AG08395 (cell line): ENCODE measurements at regions not wholly inside any gene's neighbourhood (a gene's known extent, or its start where the extent isn't known, plus 50 kb on each side); places are given as distances from the start of the nearest gene placed in this dataset.

Experiments used
- DNase-seq: peaks from one replicate; pipeline ENCODE4 v3.0.0; 2012; ENCODE audit warnings: mixed read lengths, low spot score

- no peak for DNase-seq
Observed at GRCh38 chr2:120917886-120918285, 182.2 kb downstream of the GLI2 start.

DNA sequence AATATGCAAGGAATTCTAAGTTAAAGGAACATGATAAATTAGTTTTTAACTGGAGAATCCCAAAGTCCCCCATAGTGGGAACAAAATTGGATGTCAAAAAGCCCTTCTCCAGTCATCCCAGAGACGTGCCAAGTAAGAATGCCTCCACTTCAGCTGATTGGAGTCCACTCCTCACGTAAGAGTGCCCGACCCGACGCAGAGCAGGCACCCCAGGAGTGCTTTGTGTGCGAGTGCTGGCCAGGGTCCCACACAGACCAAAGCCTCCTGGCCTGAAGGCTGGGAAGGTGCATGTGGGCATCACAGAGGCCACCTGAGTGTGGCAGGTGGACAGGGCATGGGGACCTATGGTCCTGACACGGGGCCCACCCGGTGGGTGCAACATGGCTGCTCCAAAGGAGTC is 183.5 kb downstream of the GLI2 start:
- DNase-seq, result no peak

GRCh38 chr2:120919771-120920453 is 184.2 kb downstream of the GLI2 start:
- peak; percentile 89 for DNase-seq

GRCh38 chr2:120920454-120921148 is 184.9 kb downstream of the GLI2 start:
- peak; percentile 17 for DNase-seq

GRCh38 chr2:120921457-120921856 is 185.8 kb downstream of the GLI2 start:
- no peak for DNase-seq

- no peak for DNase-seq
Observed at GRCh38 chr2:120922571-120923332, 187.1 kb downstream of the GLI2 start.

DNA sequence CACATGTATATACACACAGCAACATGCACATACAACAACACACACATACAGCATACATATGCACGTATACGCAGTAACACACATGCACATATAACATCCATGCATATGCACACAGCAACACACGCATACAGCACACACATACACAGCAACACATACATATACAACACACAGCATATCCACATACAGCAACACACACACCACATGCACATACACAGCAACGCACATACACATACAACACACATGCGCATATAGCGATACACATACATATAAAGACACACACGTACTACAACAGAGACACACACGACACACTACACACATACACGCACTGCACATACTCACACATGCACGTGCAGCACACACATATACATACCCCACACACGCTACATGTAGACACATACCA is 187.8 kb downstream of the GLI2 start:
- DNase-seq, result no peak

GRCh38 chr2:120924924-120925323 is 189.3 kb downstream of the GLI2 start:
- DNase-seq, result no peak

DNA sequence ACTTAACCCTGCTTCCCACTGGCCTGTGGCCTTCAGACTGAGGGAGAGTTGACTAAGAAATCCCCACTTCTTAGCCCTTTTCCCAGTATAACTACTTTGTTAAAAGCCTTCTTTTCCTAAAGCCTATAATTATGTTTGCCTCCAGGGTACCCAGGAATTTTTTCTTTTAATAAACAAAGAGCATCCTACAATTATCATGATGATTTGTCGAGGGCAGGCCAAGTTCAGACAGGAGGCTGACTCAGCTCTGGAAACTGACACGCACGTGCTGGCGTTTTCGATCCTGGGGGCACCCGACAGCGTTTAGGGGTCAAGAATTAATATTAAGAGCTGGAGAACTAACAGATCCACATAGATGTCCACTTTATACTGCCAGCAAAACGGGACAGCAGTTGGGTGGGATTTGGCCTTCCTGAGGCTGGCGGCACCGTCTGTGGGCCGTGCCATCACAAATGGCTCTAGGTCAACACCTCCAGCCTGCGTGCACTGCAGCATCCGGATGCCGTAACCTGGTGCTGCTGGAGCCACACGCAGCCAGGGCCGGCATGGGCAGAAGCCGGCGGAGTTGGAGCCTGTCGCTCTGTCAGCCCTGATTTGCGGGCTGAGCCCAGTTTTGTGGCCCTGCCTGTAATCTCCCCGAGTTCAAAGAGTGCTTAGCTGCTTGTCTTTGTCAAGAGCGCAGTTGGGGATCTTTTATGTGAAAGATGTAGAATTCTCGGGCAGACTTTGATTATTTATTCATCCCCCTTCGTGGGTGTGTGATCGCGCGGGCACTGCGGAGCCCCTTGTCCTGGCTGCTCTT is 191.0 kb downstream of the GLI2 start:
- no peak for DNase-seq

GRCh38 chr2:120927265-120927628 is 191.6 kb downstream of the GLI2 start:
- DNase-seq, result no peak

- DNase-seq, result peak; percentile 21
Observed at GRCh38 chr2:120929829-120930228, 194.2 kb downstream of the GLI2 start.

GRCh38 chr2:120930236-120930635 is 194.6 kb downstream of the GLI2 start:
- DNase-seq, result no peak

- DNase-seq, result no peak
Observed at GRCh38 chr2:120930864-120931263, 195.2 kb downstream of the GLI2 start.

DNA sequence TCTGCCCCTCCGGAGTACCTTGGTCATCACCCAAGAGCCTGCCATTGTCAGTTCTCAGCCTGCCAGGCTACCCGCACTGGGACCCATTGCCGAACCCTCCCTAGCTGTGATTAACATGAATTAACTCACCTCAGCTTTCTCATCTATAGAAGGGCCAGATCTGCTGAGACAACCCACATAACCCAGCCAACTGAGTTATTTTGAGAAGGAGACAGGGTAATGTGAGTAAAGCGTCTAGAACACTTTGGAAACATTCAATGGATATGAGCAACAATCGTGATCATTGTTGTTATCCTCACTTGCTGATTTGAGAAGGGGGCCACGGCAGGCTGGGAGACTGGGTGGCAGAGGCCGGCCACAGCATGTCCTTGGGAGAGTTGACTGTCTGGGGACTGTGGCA is 196.8 kb downstream of the GLI2 start:
- no peak for DNase-seq

DNA sequence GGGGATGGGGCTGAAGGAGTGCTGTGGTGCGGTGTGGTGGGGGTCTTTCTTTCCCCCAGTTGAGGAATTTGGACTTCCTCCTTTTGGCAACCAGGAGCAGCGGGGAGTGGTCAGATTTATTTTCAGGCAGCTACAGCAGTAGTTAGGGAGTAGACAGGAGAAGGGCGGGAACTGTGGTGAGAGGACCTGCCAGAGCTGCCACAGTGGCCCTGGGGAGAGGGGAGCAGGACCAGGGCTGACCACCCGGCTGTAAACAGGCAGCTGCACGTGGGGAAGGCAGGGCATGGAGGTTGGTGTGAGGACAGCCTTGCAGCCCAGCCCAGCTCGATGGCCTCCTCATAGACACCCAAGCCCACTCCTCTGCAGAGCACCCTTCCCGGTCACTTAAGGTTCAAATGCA is 197.2 kb downstream of the GLI2 start:
- DNase-seq, result no peak

DNA sequence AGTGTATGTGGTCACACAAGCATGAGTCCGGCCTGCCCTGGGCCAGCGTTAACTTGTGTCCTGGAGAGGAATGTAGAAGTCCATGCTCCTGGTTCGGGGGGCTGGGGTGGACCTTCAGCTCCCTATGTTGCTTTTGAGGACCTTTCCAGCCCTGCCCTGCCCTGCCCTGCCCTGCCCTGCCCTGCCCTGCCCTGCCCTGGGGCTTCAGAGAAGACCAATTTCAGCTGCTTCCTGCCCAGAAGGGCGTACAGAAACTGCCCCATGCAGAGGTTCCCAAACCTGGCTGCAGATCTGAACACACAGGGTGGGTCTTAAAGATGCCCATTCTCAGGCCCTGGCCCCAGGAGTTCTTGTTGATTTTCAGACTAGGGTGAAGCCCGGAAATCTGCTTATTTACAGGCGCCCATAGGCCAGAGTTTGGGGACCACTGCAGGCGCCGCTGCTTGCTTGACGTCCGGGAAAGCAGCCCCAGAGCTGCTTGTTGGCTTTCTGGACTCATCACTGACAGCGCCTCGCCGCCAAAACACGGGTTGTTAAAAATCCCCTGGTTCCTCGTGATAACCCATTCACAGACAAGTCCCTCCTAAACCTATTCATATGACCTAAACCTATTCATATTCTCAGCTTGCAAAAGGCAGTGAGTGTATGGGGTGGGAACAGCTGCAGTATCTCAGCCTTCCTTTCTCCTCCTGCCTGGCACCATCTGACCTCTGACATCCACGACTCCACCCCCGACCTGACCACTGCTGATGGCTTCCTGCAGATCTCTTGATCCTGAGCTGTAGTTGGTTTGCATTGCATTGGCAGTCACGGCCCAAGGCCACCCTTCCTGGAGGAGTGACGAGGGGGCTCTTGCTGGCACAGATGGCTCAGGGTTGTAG is 198.3 kb downstream of the GLI2 start:
- DNase-seq, result no peak

- peak; percentile 96 for DNase-seq
Observed at GRCh38 chr2:120934574-120935338, 199.1 kb downstream of the GLI2 start.

DNA sequence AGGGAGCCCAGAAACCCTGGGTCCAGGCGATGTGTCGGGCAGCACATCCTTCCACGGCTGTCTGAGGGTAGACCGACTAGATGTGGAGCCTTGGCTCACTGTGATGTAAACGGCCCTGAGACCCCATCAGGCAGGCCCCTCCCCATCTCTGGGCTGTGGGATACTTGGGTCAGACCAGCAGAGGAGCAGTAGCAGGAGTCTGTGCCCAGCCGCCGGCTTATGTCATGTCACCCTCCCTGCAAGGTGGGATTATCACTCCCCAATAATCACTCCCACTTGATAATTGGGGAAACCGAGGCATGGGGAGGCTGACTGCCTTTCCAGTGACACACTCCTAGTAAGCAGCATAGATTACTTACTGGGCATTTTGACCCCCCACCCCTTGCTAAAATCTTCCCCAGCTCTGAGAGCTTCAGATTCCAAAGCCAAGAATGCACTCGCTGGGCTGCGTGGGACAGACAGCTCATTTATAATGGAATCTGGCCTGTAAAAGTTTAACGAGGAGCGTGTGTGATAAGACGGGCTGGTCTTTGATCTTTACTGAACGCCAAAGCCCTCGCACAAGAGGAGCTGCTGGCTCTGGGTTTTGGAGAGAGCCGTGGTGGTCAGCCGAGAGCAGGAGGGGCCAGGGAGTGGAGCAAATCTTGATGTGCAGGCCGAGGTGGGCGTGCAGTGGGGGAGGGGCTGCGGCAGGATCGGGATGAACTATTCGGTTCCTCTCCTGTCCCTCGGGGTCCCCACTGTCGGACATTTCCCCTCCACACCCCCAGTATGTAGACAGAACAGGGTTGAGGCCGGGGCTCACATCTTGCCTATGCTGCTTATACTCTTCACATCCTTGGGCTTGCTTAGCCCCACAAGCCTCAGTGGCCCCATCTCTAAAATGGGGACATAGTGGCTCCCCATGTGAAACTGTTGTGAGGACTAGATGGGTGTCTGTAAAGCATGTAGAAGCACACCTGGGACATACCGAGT is 200.0 kb downstream of the GLI2 start:
- DNase-seq, result peak; percentile 26
